GM20431 (cell line): ENCODE measurements at regions not wholly inside any gene's neighbourhood (a gene's known extent, or its start where the extent isn't known, plus 50 kb on each side); places are given as distances from the start of the nearest gene placed in this dataset.
"Not testable (repeated sequence)": the region's sequence is repeated elsewhere in the genome, so short reads cannot be mapped to it uniquely, and the experiment has no call there.

Experiments
- in situ Hi-C: fragments of 300-500 bp; cut with MseI, MboI; formaldehyde crosslinking; loops from one replicate; pipeline ENCODE4 v1.15.0; 2020; ENCODE audit warnings: low sequenced_read_pairs; ENCODE audit not compliant: unreplicated experiment

DNA sequence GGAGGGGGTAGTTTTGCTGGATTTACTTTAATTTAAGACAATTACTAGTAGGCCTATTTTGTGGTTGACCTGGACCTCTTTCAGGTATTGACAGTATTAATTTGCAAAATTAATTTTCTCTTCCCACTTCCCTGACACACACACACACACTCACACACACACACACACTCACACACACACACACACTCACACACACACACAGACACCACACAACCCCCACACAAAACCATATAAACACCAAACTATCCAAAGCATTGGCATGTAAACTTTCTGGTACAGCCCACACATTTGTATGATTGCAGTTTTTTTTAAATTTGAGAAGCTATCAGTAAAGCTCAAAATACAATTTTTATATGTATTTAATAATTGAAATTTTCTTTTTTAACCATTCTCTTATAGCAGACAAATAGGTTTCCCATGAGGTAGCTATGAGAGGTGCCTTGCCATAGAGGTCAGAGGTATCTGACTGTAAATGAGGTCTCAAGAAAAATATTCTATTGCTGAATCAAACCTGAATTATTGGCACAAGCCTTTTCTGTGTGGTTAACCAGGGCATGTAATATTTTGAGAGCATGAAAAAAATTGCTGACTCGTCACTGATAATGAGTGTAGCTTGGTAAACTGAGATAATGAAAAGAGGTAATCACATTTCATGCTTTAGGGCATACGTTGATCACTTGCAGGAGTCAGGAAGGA, 306.5 kb downstream of the GATA3 start:
- in situ Hi-C loops = no loop called here

GRCh38 chr10:8361510-8361844, 307.0 kb downstream of the GATA3 start:
- in situ Hi-C loops = no loop called here

DNA sequence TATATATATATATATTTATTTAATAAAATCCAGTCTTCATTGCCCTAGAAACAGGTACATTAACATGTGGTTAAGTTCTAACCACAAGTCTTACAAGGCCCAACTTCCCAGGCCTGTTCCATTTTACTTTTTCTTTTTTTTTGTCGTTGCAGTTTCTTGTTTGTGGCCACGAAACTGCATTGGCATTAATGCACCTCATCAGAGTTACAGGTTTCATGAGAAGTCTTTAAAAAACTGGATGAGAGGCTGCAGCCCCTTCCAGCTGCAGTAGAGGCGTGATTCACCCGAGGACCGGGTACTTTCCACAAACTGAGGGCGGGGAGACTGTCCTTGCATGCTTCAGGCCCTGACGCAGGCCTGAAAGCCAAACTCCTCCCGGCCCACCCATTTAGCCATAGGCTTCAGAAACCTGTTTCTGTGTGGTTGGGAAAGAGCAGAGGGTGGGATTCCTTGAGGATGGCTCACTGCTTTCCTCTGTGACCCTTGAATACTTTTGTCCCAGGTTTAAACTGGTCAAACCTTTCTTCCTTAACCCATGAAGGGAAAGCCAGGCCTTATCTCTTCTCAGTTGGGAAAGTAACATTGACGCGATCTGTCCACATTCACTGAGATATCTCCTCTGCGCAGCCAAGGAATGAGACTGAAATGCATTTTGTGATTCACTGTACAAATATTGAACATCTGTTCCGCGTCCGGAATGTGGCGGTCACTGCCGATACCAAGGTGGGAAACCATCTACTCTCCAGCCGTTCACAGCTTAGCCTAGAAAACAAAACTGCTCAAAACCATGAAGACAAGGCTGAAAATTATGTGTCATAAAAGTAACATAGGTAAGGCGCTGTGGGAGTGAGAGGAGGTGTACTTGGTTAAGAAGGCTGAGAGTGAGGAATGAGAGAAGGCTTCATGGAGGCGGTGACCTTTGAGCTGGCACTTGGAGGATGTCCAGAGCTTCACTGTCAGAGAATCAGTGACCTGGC, 311.7 kb downstream of the GATA3 start:
- in situ Hi-C loops = no loop called here

DNA sequence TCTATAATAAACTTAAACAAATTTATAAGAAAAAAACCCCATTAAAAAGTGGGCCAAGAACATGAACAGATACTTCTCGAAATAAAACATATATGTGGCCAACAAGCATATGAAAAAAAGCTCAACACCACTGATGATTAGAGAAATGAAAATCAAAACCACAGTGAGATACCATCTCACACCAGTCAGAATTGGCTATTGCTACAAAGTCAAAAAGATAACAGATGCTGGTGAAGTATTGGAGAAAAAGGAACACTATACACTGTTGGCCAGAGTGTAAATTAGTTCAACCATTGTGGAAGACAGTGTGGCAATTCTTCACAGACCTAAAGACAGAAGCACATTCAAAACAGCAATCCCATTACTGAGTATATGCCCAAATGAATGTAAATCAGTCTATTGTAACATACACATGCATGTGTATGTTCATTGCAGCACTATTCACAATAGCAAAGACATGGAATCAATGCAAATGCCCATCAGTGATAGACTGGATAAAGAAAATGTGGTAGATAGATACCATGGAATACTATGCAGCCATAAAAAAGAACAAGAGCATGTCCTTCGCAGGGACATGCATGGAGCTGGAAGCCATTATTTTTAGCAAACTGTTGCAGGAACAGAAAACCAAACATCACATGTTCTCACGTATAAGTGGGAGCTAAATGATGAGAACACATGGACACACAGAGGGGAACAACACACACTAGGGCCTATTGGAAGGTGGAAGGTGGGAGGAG, 313.4 kb downstream of the GATA3 start:
- in situ Hi-C loops = not testable (repeated sequence)

DNA sequence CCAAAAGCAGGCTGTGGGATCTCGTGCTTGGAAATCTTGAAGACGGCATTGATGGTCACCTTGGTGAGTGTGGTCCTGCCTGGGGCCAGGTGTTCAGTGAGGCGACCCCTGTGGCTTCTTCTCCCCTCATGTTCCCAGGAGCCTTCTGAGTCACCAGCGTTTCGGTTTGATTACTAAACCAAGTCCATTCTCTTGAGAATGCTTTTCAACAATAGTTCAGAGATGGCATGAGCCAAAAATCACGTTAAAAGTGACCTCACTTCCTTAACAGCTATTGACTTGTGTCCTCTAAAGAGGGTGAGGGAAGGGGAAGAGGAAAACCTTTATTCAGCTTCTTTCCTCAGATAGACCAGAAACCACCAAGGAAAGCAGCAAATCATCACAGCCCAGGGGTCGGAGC, 315.2 kb downstream of the GATA3 start:
- in situ Hi-C loops = no loop called here

GRCh38 chr10:8374334-8374733, 319.8 kb downstream of the GATA3 start:
- in situ Hi-C loops = no loop called here

- in situ Hi-C loops = no loop called here
Measured at GRCh38 chr10:8375137-8375536, 320.6 kb downstream of the GATA3 start.

- in situ Hi-C loops = no loop called here
Measured at GRCh38 chr10:8378198-8378983, 323.9 kb downstream of the GATA3 start.

DNA sequence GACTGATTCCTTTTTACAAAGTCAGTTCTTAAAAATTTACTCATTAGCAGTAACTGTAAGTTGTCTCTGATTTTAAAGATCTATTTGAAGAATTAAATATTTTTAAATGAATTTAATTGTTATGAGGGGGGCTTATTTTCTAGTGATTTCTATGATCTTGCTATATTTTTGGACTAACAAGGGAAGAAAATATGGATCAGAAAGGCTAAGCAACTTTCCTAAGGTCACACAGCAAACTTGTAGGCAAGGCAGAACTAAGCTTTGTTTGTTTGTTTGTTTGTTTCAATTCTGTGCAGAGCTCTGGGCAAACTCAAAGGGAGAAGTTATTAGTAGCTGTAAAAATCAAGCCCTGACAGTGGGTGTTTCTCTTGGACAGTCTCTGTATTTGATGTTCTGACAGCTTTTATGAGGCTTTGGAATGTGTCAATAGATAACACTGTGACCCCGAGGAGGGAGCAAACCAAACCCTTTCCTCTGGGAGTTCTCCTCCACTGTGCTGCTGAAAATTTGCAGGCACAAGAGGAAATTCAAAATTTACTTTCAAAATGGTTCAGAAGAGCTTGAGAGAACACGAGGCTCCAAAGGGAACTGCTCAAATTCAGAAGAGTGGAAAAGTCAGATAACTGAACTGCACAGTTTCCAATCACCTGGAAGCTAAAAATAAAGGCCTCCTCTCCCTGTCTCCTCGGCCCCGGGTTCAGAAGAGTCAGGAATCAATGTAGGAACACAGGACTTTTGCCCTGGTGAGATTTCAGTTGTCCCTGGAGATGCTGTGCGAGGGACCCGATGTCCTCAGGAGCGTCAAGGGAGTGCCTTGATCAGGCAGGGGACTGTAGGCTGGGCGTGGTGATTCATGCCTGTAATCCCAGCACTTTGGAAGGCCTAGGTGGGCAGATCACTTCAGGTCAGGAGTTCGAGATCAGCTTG, 325.7 kb downstream of the GATA3 start:
- in situ Hi-C loops = no loop called here

DNA sequence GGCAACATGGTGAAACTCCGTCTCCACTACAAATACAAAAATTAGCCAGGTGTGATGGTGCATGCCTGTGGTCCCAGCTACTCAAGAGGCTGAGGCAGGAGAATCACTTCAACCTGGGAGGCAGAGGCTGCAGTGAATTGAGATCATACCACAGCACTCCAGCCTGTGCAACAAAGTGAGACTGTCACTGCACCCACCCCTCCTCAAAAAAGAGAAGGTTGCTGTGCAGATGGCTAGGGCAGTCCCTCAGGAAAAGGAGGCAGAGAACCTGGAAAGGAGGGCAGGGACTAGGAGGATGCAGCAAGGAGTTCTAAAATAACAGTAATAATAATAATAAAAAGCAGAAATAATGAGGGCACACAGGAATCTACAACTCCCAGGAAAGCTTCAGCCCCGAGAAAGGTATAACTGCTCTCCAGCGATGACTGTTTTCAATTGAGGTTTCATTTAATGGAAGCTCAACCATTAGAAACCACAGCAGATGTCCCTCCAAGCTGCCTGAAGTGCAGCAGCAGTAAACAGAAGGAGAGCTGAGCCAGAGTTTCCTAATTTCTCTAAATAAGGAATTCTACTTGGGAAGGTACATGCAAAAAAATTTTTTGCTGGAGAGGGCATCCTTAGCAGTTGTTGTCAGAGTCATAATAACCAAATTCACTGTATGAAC, 326.5 kb downstream of the GATA3 start:
- in situ Hi-C loops = no loop called here

- in situ Hi-C loops = no loop called here
Measured at GRCh38 chr10:8386781-8387180, 332.3 kb downstream of the GATA3 start.

DNA sequence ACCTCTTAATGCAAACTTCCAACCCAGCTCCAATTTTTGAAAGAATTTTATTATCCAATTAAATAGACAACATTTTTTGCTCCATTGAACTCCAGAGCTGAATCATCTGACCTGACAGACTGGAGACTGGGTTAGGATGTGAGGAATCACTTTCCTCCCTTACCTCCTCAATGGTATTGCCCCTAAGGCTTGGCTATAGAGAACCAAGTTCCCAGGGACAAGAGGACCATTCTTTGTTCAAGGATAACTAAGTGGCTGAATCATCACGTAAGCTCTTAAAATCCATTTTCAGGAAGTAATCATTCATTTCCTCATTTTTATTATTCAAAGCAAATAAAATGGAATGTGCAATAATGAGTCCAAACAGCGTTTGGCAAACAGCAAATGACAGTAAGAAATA, 335.1 kb downstream of the GATA3 start:
- in situ Hi-C loops = no loop called here

- in situ Hi-C loops = no loop called here
Measured at GRCh38 chr10:8392216-8392615, 337.7 kb downstream of the GATA3 start.

DNA sequence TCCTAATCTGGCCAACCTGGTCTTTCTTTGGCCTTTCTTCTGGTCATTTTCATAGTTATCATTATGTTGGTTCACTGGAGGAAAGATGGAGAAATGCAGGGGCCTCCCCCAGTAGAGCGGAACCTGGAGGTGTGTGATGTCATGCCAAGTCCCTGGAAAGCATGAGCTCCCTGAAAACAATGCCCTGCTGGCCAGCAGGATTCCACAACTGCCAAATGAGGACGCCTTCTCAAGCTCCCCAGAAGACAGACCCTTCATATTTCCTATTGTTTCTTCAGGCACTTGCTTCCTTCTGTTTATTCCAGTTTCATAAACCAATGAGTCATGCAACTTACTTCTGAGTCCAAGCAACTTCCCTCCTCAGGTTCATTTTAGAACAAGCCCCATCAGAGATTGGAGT, 339.0 kb downstream of the GATA3 start:
- in situ Hi-C loops = no loop called here

DNA sequence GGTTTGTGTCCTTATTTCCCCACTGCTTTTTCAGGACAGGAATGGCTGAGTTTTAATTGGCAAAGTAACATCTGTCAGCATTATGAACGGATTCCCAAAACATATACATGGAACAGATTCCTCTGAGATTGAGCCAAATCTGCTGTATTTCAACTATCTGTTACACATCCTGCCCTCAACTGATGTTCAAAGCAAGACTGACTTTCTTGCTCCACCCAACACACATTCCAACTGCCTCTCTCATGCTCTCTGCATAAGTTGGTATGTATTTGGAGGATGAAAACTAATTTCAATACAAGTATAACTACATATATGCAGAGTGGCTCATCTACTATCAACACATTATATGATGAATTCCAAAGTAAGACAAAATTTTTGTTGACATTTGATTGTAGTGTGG, 342.2 kb downstream of the GATA3 start:
- in situ Hi-C loops = no loop called here

DNA sequence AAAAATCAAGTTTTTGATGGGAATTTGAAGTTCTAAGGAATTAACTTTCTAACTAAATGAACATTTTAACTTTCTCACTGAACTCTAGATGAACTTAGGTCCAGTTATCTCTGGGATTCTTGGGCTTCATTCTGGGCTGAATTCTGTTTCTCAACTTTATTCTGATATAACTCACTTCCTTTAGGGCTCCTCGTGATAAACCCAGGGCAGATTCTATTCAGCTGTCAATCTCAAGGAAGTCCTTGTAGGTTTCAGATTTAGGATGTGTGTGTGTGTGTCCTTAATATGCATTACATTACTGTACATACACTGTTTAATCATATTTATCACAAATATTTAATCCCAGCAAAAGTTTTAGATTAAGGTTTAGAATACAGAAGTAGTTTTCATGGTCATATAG, 344.3 kb downstream of the GATA3 start:
- in situ Hi-C loops = no loop called here

DNA sequence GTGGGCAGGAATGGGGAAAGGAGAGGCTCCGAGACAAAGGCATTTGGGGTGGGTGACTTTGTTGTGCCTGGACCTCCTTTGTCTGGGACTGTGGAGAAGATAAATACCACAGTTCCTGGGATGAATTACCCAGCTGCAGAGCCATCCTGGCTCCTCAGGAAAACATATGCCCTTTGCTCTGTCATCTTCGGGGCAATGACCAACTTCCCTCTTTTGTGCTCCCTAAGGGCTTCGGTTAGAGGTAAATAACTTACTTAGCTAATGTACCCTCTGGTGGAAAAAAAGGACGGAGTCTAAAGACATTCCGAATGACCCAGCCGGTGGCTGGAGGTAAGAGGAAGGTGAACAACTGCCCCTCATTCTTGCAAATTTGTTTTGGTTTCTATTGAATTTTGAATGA, 345.7 kb downstream of the GATA3 start:
- in situ Hi-C loops = no loop called here

DNA sequence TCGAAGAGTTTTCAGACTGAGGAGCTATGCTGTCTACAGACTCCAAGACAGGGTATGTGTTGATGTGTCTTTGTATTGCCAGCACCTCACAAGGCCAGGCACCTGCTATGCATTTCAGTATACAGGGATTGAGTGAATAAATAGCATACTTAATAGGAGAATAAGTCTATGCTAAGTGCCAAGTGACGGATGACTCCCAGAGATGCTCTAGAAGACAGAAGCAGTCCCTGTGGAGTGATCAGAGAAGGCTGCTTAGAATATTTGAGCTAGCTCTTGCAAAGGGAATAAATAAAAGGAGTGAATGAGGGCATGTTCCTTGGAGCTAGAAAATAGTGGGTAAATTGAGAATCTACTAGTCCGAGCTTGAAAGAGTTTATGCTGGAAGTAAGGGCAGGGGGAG, 346.4 kb downstream of the GATA3 start:
- in situ Hi-C loops = no loop called here

DNA sequence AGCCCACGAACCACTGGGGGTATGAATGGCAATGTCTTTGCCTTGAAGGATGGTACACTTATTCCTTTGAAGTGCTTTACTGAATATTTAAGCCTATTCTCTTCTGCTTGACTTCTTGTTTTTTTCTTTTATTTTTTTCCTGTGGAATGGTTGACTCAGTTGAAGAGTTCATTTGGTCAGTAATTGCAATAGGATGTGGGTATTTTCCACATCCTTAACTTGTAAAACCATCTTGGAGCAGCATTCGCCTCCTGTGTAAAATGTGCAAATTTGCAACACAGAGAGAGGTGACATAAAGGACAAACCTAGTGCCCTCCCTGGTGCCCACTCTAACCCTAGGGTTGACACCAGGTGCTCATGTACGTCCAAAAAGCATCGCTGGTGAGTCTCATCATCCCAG, 347.0 kb downstream of the GATA3 start:
- in situ Hi-C loops = no loop called here
